Mammary epithelial cell (primary cell): ENCODE measurements at regions not wholly inside any gene's neighbourhood (a gene's known extent, or its start where the extent isn't known, plus 50 kb on each side); places are given as distances from the start of the nearest gene placed in this dataset.

Experiments
- EZH2 ChIP-seq: IDR thresholded peaks from 2 replicates; pipeline ENCODE4 v1.6.1; 2012; ENCODE audit warnings: low read length, inconsistent platforms, borderline replicate concordance
- TF ChIP-seq, protein P1 (sequence below), 2 donors: IDR thresholded peaks in 1 of 2; conservative IDR thresholded peaks in 1 of 2; 2 replicates each; pipeline ENCODE4 v1.5.1; 2011 to 2012; ENCODE audit warnings: inconsistent platforms in 2 of 2, low read length in 2 of 2, mild to moderate bottlenecking in 2 of 2, control low read depth in 1 of 2, low read depth in 1 of 2; ENCODE audit not compliant: insufficient read depth in 1 of 2; ENCODE audit errors: extremely low read depth in 1 of 2

DNA sequence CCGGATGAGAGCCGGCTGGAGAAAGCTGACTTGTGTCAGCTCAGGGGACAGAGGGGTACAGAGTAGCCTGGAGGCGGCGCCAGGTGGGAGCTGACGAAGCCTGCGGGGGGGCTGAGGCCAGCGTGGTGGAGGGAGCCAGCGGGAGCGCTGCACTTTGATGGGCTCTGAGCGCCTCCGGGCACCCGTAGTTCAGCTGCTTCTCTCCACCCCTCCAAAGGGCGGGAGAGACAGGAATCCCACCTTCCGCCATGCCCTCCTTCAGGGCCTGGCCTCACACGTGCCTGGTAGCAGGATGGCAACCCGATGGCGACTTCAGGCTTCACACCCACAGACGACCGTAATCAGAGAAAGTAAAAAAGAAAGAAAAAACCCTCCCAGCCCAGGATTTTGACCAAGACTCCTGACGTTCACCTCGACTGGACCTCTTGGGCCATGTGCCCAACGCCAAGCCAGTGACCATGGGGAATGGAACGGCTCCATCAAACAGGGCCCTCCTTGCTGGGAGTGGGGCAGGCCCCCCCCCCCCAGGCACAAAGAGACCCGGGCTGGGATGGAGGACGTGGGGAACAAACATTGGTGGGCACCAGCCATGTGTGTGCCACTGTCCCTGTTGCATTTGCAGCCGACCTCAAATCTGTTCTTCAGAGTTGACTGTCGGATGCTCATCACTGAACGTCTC is 60.7 kb upstream of the ASAP2 start:
- TF ChIP-seq, protein P1, sequence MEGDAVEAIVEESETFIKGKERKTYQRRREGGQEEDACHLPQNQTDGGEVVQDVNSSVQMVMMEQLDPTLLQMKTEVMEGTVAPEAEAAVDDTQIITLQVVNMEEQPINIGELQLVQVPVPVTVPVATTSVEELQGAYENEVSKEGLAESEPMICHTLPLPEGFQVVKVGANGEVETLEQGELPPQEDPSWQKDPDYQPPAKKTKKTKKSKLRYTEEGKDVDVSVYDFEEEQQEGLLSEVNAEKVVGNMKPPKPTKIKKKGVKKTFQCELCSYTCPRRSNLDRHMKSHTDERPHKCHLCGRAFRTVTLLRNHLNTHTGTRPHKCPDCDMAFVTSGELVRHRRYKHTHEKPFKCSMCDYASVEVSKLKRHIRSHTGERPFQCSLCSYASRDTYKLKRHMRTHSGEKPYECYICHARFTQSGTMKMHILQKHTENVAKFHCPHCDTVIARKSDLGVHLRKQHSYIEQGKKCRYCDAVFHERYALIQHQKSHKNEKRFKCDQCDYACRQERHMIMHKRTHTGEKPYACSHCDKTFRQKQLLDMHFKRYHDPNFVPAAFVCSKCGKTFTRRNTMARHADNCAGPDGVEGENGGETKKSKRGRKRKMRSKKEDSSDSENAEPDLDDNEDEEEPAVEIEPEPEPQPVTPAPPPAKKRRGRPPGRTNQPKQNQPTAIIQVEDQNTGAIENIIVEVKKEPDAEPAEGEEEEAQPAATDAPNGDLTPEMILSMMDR (conservative IDR thresholded peaks at IDR 0.05 in 1 of 2, IDR thresholded peaks at IDR 0.05 in 1 of 2; ENCODE audit: extremely low read depth in 1 of 2, insufficient read depth in 1 of 2, low read depth in 1 of 2, low read length in 2 of 2): no peak
- TF ChIP-seq EZH2: no peak
